HG03457 (cell line): ENCODE measurements at regions not wholly inside any gene's neighbourhood (a gene's known extent, or its start where the extent isn't known, plus 50 kb on each side); places are given as distances from the start of the nearest gene placed in this dataset.

Experiments
- ATAC-seq: cut with Tn5 transposase; IDR thresholded peaks from one replicate; pipeline ENCODE4 v1.9.1; 2021; ENCODE audit warnings: moderate number of reproducible peaks; ENCODE audit not compliant: unreplicated experiment

DNA sequence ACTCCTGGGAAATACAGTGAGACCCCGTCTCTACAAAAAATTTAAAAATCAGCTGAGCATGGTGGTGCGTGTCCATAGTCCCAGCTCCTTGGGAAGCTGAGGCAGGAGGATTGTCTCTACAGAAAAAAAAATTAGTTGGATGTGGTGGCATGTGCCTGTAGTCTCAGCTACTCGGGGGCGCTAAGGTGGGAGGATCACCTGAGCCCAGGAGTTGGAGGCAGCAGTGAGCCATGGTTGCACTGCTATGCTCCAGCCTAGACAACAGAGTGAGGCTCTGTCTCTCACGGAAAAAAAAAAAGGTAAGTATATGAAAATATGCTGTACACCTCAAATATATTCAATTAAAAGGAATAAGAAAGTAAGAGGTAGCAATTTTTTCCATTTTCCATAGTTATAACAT lies 92.5 kb upstream of the TGIF1 start:
- no peak for ATAC-seq

DNA sequence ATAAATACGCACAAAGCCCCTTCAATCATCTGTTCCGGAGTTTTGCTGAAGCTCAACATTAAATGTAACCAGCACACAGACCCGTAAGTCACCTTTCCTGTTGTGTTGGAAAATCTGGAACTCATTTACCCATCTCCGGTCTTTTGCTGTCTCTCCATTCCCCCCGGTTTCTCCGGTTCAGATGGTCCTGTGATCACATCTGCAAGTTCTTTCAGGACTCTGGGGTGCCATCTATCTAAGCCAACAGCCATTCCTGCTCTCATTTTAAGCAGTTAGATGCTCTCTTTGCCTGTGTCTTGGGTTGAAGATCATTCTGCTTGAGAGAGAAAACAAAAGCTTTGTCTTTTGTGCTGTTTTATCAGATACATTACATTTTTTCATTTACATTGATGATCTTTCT lies 91.7 kb upstream of the TGIF1 start:
- no peak for ATAC-seq

GRCh38 chr18:3360211-3360610 lies 89.8 kb upstream of the TGIF1 start:
- no peak for ATAC-seq

DNA sequence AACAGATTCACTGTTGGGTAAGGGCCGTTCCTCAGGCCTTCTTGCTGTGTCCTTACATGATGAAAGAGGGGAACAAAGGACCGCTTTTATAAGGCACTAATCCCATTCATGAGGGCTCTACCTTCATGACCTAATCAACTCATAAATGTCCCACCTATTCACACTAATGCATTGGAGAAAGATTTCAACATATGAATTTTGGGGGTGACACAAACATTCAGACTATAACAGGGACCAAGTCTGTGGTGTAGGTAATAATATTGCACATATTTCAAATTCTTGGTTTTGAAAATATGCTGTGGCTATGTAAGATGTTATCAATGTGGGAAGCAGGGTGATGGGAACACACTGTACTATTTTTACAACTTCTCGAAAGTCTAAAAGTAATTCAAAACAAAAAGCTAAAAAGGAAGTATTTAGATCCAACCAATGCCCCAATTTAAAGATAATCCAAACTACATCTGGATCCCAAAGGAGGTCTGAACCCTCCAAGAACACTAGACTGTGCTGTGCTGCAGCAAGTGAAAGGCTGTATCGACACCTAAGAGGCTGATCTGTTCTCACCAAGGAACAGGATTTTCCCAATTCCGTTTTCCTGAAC lies 82.4 kb upstream of the TGIF1 start:
- no peak for ATAC-seq

- no peak for ATAC-seq
These were observed 81.8 kb upstream of the TGIF1 start for GRCh38 chr18:3368193-3368592.

GRCh38 chr18:3379685-3380084 lies 70.3 kb upstream of the TGIF1 start:
- no peak for ATAC-seq

DNA sequence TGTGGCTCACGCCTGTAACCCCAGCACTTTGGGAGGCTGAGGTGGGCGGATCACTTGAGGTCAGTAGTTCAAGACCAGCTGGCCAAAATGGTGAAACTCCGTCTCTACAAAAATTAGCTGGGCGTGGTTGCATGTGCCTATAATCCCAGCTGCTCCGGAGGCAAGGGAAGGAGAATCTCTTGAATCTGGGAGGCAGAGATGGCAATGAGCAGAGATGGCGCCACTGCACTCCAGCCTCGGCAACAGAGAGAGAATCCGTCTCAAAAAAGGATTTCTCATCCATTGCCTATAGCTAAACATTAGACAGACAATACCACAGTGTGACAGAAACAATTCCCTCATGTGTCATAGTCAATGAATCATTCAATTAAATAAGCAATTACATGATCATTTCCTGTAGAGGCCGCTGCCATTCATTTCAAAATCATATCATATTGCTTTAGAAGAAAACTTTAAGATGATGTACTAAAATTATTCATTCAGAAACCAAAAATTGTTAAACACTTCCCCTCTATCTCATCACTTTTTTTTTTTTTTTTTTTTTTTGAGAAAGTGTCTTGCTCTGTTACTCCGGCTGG lies 69.5 kb upstream of the TGIF1 start:
- no peak for ATAC-seq

DNA sequence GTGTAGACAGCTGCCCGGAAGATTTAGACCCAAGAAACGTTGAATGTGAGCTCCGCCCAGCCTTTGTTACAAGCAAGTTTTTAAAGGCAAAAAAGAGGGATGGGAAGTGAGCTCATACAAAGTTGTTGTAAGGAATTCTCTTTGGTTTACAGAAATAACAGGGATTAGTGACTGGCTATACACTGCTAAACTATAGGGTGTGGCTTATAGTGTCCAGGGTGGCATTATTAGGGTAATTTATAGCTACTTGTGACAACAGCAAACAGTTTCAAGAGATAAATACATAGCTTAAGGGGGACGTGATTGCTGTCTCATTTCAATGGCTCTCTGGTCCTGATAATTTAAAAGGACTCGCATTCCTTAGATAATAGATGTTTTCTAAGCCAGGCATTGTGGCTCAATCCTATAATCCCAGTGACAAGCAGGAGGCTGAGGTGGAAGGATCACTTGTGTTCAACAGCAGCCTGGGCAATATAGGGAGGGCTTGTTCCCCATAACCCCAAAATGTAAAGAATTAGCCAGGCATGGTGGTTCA lies 66.5 kb upstream of the TGIF1 start:
- no peak for ATAC-seq

- peak; percentile 62 for ATAC-seq
These were observed 65.1 kb upstream of the TGIF1 start for GRCh38 chr18:3384664-3385563.

- ATAC-seq = no peak
These were observed 61.6 kb upstream of the TGIF1 start for GRCh38 chr18:3388323-3388722.

- ATAC-seq = no peak
These were observed 61.0 kb upstream of the TGIF1 start for GRCh38 chr18:3388980-3389379.

DNA sequence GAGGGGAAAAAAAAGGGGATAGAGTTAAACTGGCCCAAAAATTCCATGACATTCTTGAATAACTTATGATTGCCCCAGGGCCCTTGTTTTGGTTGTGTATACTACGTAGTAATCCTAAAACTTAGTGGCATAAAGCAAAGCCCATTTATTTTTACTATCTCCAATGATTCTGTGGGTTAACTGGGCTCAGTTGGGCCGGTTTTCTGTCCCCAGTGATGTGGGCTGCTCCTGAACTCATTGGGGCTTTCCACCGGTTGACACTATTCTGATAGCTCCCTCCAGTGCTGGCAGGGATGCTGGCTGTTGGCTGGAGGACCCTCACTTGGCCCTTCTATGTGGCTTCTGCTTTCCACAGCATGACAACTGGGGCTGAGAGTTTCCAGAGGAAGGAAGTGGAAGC lies 60.0 kb upstream of the TGIF1 start:
- ATAC-seq = no peak

DNA sequence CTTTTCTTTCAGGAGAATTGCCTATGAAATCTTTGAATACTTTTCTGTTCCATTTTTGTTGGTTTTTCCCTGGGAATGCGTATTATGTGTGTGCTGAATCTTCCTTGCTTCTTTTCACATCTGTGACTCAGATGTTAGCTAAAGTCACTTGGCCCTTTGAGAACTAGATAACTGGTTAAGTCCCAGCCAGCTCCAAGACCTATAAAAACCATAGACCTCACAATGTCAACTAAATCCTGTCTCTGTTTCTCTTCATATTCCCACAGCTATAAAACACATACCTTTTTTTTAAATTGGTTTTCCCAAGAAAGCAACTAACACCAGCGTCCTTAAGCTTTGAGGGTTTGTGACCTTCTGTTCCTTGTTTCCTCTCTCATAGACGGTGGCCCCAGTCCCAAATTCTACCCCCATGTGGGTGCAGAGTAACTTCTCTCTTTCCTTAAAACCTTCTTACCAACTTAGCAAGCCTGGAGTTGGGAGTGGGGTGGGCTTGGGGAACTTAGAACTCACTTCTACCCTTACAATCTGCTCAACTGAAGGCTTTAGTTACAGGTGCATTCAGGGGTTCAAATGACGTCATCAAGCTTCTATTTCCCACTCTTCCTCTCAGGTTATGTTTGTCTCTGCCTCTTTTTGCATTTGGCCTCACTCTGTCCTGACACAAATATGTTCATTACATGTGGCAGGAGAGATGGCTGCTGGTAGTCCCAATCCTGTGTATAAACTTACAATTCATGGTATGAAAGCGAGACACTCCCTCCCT lies 58.1 kb upstream of the TGIF1 start:
- no peak for ATAC-seq

GRCh38 chr18:3392467-3392855 lies 57.5 kb upstream of the TGIF1 start:
- no peak for ATAC-seq

DNA sequence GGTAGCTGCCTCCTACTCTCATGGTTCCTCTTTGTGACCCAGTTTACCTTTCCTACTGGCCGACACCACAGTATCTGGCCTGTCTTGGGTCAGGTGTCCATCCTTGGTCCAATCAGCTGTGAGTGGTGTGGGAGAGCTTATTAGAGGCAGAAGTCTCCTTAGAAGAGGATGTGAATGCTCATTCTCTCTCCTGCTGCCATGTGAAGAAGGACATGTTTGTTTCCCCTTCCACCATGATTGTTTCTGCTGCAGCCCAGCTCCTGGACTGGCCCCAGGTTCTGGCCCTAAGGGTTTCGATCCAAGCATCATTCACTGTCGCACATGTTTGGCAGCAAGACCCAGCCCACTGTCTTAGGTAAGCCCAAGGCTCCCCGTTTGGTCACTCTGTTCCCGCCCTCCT lies 55.3 kb upstream of the TGIF1 start:
- ATAC-seq = no peak

GRCh38 chr18:3395466-3395865 lies 54.5 kb upstream of the TGIF1 start:
- no peak for ATAC-seq

- no peak for ATAC-seq
These were observed 52.8 kb upstream of the TGIF1 start for GRCh38 chr18:3397031-3397750.

- ATAC-seq = no peak
These were observed 52.2 kb upstream of the TGIF1 start for GRCh38 chr18:3397786-3398185.
